KBM-7 (cell line): ENCODE measurements at regions not wholly inside any gene's neighbourhood (a gene's known extent, or its start where the extent isn't known, plus 50 kb on each side); places are given as distances from the start of the nearest gene placed in this dataset.

ENCODE experiments used
- DNase-seq: peaks from one replicate; pipeline ENCODE4 v3.0.0-alpha.2; 2015
- in situ Hi-C: fragments of 300-500 bp; cut with MboI; formaldehyde crosslinking; loops from 2 replicates; pipeline ENCODE4 v1.14.3; 2020; ENCODE audit warnings: low sequenced_read_pairs, low pct_unique_long_range_greater_than_20kb, mixed read lengths

DNA sequence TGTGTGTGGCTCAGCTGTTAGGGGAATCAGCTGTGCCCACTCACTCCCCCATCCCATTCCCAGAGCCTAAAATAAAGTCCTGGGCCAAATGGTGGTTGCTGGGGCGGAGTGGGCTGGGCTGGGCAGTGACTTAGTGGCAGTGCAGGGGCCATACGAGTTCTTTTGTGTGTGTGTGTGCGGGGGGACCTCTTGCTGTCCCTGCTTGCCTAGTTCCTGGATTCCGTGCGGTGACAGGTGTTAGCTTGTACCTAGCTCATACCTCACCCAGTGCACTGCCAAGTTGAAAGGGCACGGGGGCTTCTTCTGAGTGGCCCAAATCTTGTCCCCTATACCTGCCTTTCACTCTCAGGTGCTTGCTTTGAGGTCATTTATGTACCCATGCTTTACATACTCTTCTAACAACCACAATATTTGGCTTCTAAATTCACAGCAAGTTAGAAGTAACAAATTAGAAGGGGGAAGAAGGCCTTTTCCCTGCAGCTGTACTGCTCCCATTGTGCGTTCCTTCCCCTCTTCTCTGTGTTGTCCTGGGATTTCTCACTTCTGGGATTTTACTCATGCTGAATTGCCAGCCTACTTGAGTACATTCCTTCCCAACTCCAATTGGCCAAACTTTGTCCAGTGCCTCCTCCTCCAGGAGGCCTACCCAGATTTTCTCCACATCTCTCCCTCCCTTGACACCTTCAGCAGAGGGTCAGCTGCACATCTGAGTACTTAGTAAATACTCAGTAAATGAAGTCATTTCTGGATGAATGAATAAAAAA is 66.3 kb upstream of the POLG start:
- no peak for DNase-seq
- in situ Hi-C loops = no loop called here

DNA sequence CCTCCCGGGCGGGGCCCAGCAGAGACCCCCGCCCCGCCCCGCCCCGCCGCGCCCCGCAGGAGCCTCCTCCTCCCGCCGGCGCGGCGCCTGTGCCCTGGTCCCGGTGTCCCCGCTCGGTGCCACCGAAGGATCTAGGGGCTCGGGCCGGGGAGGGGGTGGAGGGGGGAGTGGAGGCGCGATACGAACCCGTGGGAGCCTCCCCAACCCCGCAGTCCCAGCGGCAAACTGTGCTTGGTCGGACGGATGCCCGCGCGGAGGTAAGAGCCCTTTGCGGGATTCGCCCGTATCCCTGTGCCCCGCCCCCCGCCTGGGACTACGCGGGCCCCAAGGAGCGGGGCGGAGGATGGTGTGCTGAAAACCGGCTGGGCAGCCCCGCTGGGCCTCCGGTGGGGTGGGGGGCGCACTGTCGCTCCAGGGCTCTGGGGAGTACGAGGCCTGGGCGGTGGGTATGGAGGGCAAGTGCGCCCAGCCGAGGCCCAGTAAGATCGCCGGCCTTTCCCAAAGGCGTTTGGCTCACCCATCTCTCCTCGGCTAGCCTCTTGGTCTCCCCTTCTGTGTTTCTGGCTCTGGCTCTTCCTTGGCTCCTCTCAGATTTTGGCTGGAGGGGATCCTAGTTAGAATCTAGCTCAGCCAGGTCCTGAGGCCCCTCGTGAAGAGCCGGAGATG is 65.6 kb upstream of the POLG start:
- no peak for DNase-seq
- in situ Hi-C loops = no loop called here

GRCh38 chr15:89399238-89400115 is 64.9 kb upstream of the POLG start:
- in situ Hi-C loops = no loop called here
- no peak for DNase-seq

GRCh38 chr15:89398896-89399237 is 64.2 kb upstream of the POLG start:
- no peak for DNase-seq
- in situ Hi-C loops = no loop called here

GRCh38 chr15:89397653-89398023 is 63.0 kb upstream of the POLG start:
- in situ Hi-C loops = no loop called here
- no peak for DNase-seq

DNA sequence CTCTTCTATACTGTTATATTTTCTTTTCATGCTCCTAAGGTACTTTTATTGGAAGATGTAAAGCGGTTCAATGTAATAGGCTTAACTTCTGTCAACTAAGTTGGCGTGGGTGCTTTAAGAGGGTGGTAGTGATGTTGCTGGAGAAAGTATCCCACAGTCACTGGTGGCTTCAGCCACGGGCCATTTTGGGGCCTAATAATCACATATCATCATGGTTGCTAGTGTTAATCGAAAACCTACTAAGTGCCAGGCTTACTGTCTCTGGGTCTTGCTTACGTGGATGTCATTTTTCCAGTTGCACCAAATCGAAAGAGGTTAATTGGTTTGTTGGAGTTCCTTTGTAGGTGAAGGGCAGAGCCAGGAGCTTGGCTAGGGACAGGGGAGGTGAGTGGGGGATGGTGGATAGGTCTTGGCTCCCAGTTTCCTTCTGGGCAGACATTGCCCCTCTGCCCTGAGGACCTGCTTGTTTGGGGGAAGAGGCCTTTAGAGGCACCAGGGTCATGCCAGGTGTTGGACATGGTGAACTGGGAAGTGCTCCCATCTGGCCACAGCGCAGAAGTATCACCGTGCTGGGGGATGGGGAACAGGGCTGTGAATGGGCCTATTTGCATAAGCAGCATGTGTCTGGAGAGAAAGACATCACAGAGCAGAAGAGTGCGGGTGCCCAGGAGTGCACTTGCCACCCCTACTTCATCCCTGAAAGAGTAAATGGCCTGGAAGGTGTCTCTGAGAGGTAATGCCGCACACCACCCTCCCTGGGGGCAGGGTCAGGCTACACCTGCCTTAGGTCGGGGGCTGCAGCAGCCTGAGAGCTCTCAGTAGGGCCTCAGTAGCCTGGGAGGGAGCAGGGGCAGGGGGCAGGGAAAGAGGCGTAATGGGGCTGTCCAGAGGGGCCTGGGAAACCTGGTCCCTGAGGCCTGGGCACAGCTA is 62.4 kb upstream of the POLG start:
- peak; percentile 9 for DNase-seq
- in situ Hi-C loops = no loop called here

DNA sequence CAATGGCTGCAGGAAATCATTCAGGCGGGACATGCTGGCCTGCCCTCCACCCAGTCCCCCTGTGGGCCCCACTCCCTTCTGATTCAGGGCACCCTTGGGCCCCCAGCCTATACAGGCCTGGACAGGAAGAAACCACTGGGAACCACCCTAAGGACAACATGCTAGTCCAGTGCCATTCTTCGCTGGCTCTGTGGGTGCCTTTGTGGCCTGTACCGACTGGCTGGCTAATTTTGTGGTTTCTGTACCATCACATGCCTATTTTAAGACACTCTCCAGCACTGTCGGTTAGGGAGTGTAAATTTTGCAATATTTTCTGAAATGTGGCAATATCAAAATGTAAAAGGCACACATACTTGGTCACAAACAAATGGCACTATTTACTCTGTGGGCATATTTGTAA is 61.4 kb upstream of the POLG start:
- in situ Hi-C loops = no loop called here
- DNase-seq = peak; percentile 91

- in situ Hi-C loops = no loop called here
- no peak for DNase-seq
These were observed 60.8 kb upstream of the POLG start for GRCh38 chr15:89395461-89395871.

DNA sequence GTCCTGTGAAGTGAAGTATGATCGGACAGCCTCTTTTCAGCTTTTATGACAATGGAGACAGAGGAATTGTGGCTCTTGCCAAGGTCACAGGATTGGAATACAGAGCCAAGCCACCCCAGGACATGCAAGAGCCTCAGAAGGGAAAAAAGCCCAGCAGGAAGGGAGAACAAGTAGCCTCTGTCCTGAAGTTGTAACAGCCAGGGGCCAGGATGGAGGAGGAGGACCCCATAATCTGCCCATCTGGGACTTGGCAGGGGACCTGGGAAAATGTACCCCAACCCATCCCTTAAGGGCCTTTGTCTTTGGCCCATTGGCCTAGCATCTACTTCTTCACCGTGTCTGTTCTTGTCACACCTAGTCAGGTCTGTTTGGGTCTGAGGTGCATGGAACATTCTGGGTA is 60.4 kb upstream of the POLG start:
- in situ Hi-C loops = no loop called here
- DNase-seq = no peak

DNA sequence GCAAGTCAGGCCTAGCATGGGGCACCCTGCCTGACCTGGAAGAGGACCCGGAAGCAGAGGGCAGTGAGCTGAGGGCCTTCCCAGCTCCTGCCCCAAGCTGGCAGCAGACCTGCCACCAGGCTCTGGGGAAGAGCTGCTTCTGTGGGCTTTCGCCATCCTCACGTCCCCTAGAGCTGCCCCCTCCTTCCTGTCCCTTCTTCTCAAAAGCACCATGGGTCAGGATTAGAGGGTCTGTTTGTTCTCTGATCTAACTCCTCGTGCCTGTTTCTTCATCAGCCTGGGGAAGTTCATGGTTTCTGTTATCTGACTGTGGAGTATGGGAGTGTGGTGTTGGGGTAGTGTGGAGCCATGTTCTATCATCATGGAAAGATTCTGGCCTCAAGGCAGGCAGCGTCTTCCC is 58.4 kb upstream of the POLG start:
- DNase-seq = no peak
- in situ Hi-C loops = no loop called here

DNA sequence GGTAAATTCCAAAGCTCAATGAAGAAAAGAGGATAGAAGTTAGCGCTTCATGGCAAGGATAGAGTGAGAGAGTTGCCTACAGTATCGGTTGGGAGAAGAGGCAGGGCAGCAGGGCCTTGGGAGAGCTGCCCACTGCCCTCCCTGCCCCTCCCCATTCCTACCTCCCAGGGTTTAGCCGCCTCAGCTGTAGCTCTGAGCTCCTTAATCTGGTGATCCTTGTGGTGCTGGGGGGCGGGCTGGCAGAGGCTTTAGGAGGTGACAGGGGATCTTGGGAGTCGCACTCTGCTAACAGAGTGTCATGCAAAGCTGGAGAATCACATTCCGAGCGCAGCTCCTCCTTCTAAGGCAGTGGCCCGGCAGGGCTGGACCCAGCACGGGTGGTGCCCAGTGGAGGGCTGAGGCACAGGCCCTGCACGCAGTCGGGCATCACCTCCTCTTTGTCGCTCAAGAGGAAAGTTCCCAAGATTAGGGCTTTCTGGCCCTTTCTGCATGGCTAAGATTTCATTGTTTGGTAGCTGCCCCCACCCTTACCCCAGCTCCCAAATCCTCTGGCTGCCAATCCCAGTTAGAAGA is 57.1 kb upstream of the POLG start:
- in situ Hi-C loops = no loop called here
- no peak for DNase-seq

DNA sequence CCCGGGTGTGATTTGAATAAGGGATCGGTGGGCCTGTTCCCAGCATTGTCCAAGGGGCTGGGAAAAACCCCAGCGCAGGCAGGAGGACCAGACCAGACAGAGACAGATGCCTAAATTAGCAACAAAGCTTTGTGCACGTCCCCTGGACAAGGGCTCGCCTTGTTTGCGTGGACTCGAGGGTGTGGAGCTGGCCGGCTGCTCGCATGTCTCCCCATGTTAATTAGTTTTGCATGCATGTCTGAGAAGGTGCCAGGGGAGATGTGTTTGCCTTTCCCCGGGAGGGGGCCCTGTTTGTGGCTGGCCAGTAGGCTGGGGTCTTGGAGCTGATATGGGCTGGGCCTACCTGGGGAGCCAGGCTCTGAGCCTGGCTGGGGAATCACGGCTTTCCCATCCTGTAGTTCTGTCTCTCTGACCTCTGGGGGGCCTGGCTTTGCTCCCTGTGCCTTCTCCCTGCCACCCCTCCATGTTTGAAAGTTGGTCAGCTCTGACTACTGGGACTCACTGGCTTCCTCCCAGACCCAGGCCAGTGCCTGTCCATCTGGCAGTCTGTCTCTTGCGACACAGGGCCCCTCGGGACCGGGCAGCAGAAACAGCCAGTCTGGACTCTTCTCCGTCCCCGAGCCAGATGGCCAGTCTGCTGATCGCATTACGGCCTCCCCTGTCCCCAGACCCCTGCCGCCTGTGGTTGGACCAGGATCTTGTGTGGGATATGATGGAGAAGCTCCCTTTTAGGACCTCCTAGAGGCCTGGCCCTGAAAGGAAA is 55.4 kb upstream of the POLG start:
- in situ Hi-C loops = no loop called here
- no peak for DNase-seq

- in situ Hi-C loops = no loop called here
- no peak for DNase-seq
These were observed 52.7 kb upstream of the POLG start for GRCh38 chr15:89387140-89387903.

- in situ Hi-C loops = no loop called here
These were observed 51.1 kb upstream of the POLG start for GRCh38 chr15:89385596-89386331.

More at GRCh38 chr15:89385596-89386331, 51.1 kb upstream of the POLG start:
- DNase-seq = no peak
